ENCODE measurements at regions not wholly inside any gene's neighbourhood (a gene's known extent, or its start where the extent isn't known, plus 50 kb on each side); places are given as distances from the start of the nearest gene placed in this dataset.

GRCh38 chr20:47991875-47992488, 206.7 kb upstream of the SULF2 start:
- CTCF ChIA-PET (ENCODE audit: low intra/inter-chr PET ratio, low total read pairs), result no interaction called here
- no peaks in the 10 kb centered on the region for H3K4me1 ChIP-seq (ENCODE audit: insufficient read depth, low read length)
- H3K9me3 ChIP-seq (ENCODE audit: low read length), result peaks cover 21% of the 10 kb centered on the region
- no peaks in the 10 kb centered on the region for H4K20me1 ChIP-seq (ENCODE audit: insufficient read depth, low read length)
- FAIRE-seq, result no peak
- H3K36me3 ChIP-seq (replicated peaks in 1 of 2; ENCODE audit: control insufficient read depth in 1 of 2, insufficient read depth in 2 of 2, low read length in 2 of 2), result no peaks in the 10 kb centered on the region
- POLR2A ChIA-PET, result no interaction called here
- DNase-seq (ENCODE audit: low spot score), result no peak
- in situ Hi-C loops (cut with HindIII; ENCODE audit: extremely low pct_ligation_motif_present, low pct_unique_long_range_greater_than_20kb), result no loop called here
- H3K4me3 ChIP-seq (replicated peaks in 1 of 3; ENCODE audit: insufficient read depth in 1 of 3, low read depth in 2 of 3, low read length in 3 of 3), result no peak overlapping the region
- H3K27me3 ChIP-seq (ENCODE audit: control insufficient read depth in 1 of 2, insufficient read depth in 2 of 2, low read length in 2 of 2), result peaks cover 2 to 4% of the 10 kb centered on the region in 2 experiments; a peak in 3 of 5 replicates
- H2AFZ ChIP-seq (ENCODE audit: low read length), result no peak overlapping the region
- no peaks in the 10 kb centered on the region for H3K79me2 ChIP-seq (ENCODE audit: insufficient read depth, low read length)
- ATAC-seq, result no peak
- no TSS peak for BruUV-seq (replicated peaks)
- no peak overlapping the region for H3K9ac ChIP-seq (ENCODE audit: insufficient read depth, low read depth, low read length)
- no peak overlapping the region for H3K27ac ChIP-seq (ENCODE audit: extremely low read length, insufficient read depth, low read length)
- WGBS (ENCODE audit: low lambda C conversion rate), result 50% methylated on average over 9 of the region's 9 CpGs
- TF ChIP-seq PRDM15 (CRISPR knock-in tag; IDR thresholded peaks at IDR 0.05) (no peak), ZFP36L1 (CRISPR knock-in tag; IDR thresholded peaks at IDR 0.05) (no peak), SIX4 (CRISPR knock-in tag; IDR thresholded peaks at IDR 0.05) (no peak), ZNF614 (CRISPR knock-in tag; IDR thresholded peaks at IDR 0.05; ENCODE audit: borderline replicate concordance) (no peak), IRF9 (CRISPR knock-in tag; IDR thresholded peaks at IDR 0.05; ENCODE audit: borderline replicate concordance) (no peak), ARHGAP35 (CRISPR knock-in tag; IDR thresholded peaks at IDR 0.05; ENCODE audit: borderline replicate concordance) (no peak), GTF3A (CRISPR knock-in tag; conservative IDR thresholded peaks at IDR 0.05) (no peak), ZNF12 (CRISPR knock-in tag; IDR thresholded peaks at IDR 0.05) (no peak), FOXA1 (IDR thresholded peaks at IDR 0.05) (no peak), FOXA1 (CRISPR knock-in tag; IDR thresholded peaks at IDR 0.05) (no peak), ZNF770 (CRISPR knock-in tag; IDR thresholded peaks at IDR 0.05) (no peak), SMARCE1 (IDR thresholded peaks at IDR 0.05; ENCODE audit: borderline replicate concordance) (no peak), HNF4G (IDR thresholded peaks at IDR 0.05; ENCODE audit: borderline replicate concordance, low read depth, low read length) (no peak), HNF4G (CRISPR knock-in tag; IDR thresholded peaks at IDR 0.05; ENCODE audit: borderline replicate concordance, low read depth) (no peak), HDAC6 (IDR thresholded peaks at IDR 0.05; ENCODE audit: low read depth, low read length) (no peak), MAX (IDR thresholded peaks at IDR 0.05) (no peak), ZNF891 (CRISPR knock-in tag; IDR thresholded peaks at IDR 0.05) (no peak)
- H3K4me2 ChIP-seq (ENCODE audit: low read depth, low read length), result no peak overlapping the region
- intact Hi-C loops (cut with micrococcal nuclease; ENCODE audit: unreplicated experiment), result no loop called here
